ENCODE measurements at regions not wholly inside any gene's neighbourhood (a gene's known extent, or its start where the extent isn't known, plus 50 kb on each side); places are given as distances from the start of the nearest gene placed in this dataset.

- H3K27me3 Mint-ChIP-seq (ENCODE audit: unreplicated experiment) = peaks cover 15% of the 10 kb centered on the region
- no peaks in the 10 kb centered on the region for H3K36me3 Mint-ChIP-seq (ENCODE audit: insufficient read depth, unreplicated experiment)
- no peak overlapping the region for H3K4me3 Mint-ChIP-seq (ENCODE audit: low read depth, unreplicated experiment)
- TF ChIP-seq CTCF (IDR thresholded peaks at IDR 0.05; ENCODE audit: unreplicated experiment) = peak; percentile 37
- CTCF ChIA-PET = interaction anchor here (0.6 to 2.2 kb wide), 10 partner anchors 9 to 1400 kb away, joined by 3 to 29 read pairs (median 4); no protein-coding TSS in a partner anchor
- no TSS peak for BruUV-seq (replicated peaks)
- no peak overlapping the region for H3K27ac Mint-ChIP-seq (ENCODE audit: unreplicated experiment)
- H3K9me3 Mint-ChIP-seq (ENCODE audit: low read depth, unreplicated experiment) = no peaks in the 10 kb centered on the region
- DNase-seq = peak; percentile 76
- H3K4me1 Mint-ChIP-seq (ENCODE audit: low read depth, unreplicated experiment) = peaks cover 17% of the 10 kb centered on the region
- intact Hi-C loops (cut with micrococcal nuclease; ENCODE audit: unreplicated experiment) = loop anchor here (2.0 to 10.0 kb wide), 2 partner anchors 376 to 424 kb away; no protein-coding TSS in a partner anchor
Observed at GRCh38 chr3:34260271-34261000, 462.0 kb downstream of the PDCD6IP start.

GRCh38 chr3:34261001-34261385 lies 462.6 kb downstream of the PDCD6IP start:
- Mint-ChIP-seq H3K27ac (ENCODE audit: unreplicated experiment) (no peak overlapping the region), H3K27me3 (ENCODE audit: unreplicated experiment) (peaks cover 10% of the 10 kb centered on the region), H3K4me1 (ENCODE audit: low read depth, unreplicated experiment) (peaks cover 17% of the 10 kb centered on the region), H3K9me3 (ENCODE audit: low read depth, unreplicated experiment) (no peaks in the 10 kb centered on the region), H3K4me3 (ENCODE audit: low read depth, unreplicated experiment) (no peak overlapping the region), H3K36me3 (ENCODE audit: insufficient read depth, unreplicated experiment) (no peaks in the 10 kb centered on the region)
- CTCF ChIA-PET = interaction anchor here (0.7 to 2.2 kb wide), 6 partner anchors 39 to 1305 kb away, joined by 3 to 29 read pairs (median 6); no protein-coding TSS in a partner anchor
- no peak for DNase-seq
- intact Hi-C loops (cut with micrococcal nuclease; ENCODE audit: unreplicated experiment) = loop anchor here (2.0 to 10.0 kb wide), 2 partner anchors 376 to 424 kb away; no protein-coding TSS in a partner anchor
- no TSS peak for BruUV-seq (replicated peaks)
- TF ChIP-seq CTCF (IDR thresholded peaks at IDR 0.05; ENCODE audit: unreplicated experiment) = no peak

GRCh38 chr3:34263101-34263621 lies 464.7 kb downstream of the PDCD6IP start:
- Mint-ChIP-seq H3K9me3 (ENCODE audit: low read depth, unreplicated experiment) (no peaks in the 10 kb centered on the region), H3K36me3 (ENCODE audit: insufficient read depth, unreplicated experiment) (no peaks in the 10 kb centered on the region), H3K27ac (ENCODE audit: unreplicated experiment) (no peak overlapping the region), H3K4me1 (ENCODE audit: low read depth, unreplicated experiment) (peaks cover 17% of the 10 kb centered on the region), H3K4me3 (ENCODE audit: low read depth, unreplicated experiment) (no peak overlapping the region), H3K27me3 (ENCODE audit: unreplicated experiment) (no peaks in the 10 kb centered on the region)
- no peak for TF ChIP-seq CTCF (IDR thresholded peaks at IDR 0.05; ENCODE audit: unreplicated experiment)
- BruUV-seq (replicated peaks) = no TSS peak
- CTCF ChIA-PET = no interaction called here
- DNase-seq = no peak
- intact Hi-C loops (cut with micrococcal nuclease; ENCODE audit: unreplicated experiment) = loop anchor here (10.0 kb wide), 1 partner anchor 378 kb away; no protein-coding TSS in a partner anchor

- Mint-ChIP-seq H3K4me1 (ENCODE audit: low read depth, unreplicated experiment) (peaks cover 17% of the 10 kb centered on the region), H3K27ac (ENCODE audit: unreplicated experiment) (no peak overlapping the region), H3K36me3 (ENCODE audit: insufficient read depth, unreplicated experiment) (no peaks in the 10 kb centered on the region), H3K27me3 (ENCODE audit: unreplicated experiment) (peaks cover 12% of the 10 kb centered on the region), H3K9me3 (ENCODE audit: low read depth, unreplicated experiment) (no peaks in the 10 kb centered on the region), H3K4me3 (ENCODE audit: low read depth, unreplicated experiment) (no peak overlapping the region)
- CTCF ChIA-PET = interaction anchor here (1.2 kb wide), 1 partner anchor 219 kb away, joined by 3 read pairs; no protein-coding TSS in a partner anchor
- intact Hi-C loops (cut with micrococcal nuclease; ENCODE audit: unreplicated experiment) = loop anchor here (10.0 kb wide), 1 partner anchor 380 kb away; no protein-coding TSS in a partner anchor
- no peak for TF ChIP-seq CTCF (IDR thresholded peaks at IDR 0.05; ENCODE audit: unreplicated experiment)
- DNase-seq = no peak
- BruUV-seq (replicated peaks) = no TSS peak
Observed at GRCh38 chr3:34264337-34265041, 466.1 kb downstream of the PDCD6IP start.

Measured in Calu3 (cell line).